ENCODE measurements at regions not wholly inside any gene's neighbourhood (a gene's known extent, or its start where the extent isn't known, plus 50 kb on each side); places are given as distances from the start of the nearest gene placed in this dataset.

GRCh38 chr22:22111983-22112382 is 129.4 kb upstream of the TOP3B start:
- Histone ChIP-seq H3K4me2 (ENCODE audit: low read length) (no peak overlapping the region), H3K79me2 (replicated peaks; ENCODE audit: insufficient read depth, low read length) (no peaks in the 10 kb centered on the region), H2AFZ (ENCODE audit: low read depth, low read length) (no peak overlapping the region), H3K9me3 (ENCODE audit: low read length) (no peaks in the 10 kb centered on the region), H3K36me3 (ENCODE audit: insufficient read depth, low read length) (no peaks in the 10 kb centered on the region), H3K4me3 (ENCODE audit: low read length) (no peak overlapping the region), H3K27me3 (ENCODE audit: insufficient read depth, low read depth, low read length) (no peaks in the 10 kb centered on the region), H4K20me1 (ENCODE audit: insufficient read depth) (no peaks in the 10 kb centered on the region), H3K9ac (ENCODE audit: low read length) (no peak overlapping the region), H3K9me2 (ENCODE audit: insufficient read depth, low read length) (no peaks in the 10 kb centered on the region), H3K27ac (ENCODE audit: low read length) (no peak overlapping the region), H3F3A (ENCODE audit: insufficient read depth, low read length, poor library complexity, severe bottlenecking) (no peaks in the 10 kb centered on the region)
- TF ChIP-seq REST (IDR thresholded peaks at IDR 0.05; ENCODE audit: borderline replicate concordance) (no peak), RAD21 (conservative IDR thresholded peaks at IDR 0.05) (no peak), EZH2 (IDR thresholded peaks at IDR 0.05; ENCODE audit: borderline replicate concordance, insufficient read depth, low read length, poor library complexity, severe bottlenecking) (no peak), CTCF (IDR thresholded peaks at IDR 0.05; ENCODE audit: poor library complexity, severe bottlenecking) (no peak), EP300 (conservative IDR thresholded peaks at IDR 0.05; ENCODE audit: poor library complexity, severe bottlenecking) (no peak), MXI1 (conservative IDR thresholded peaks at IDR 0.05; ENCODE audit: poor library complexity, severe bottlenecking) (no peak), SMC3 (conservative IDR thresholded peaks at IDR 0.05; ENCODE audit: poor library complexity) (no peak), POLR2AphosphoS5 (IDR thresholded peaks at IDR 0.05) (no peak), TAF1 (IDR thresholded peaks at IDR 0.05; ENCODE audit: low read depth) (no peak)

- TF ChIP-seq MXI1 (conservative IDR thresholded peaks at IDR 0.05; ENCODE audit: poor library complexity, severe bottlenecking) (no peak), EP300 (conservative IDR thresholded peaks at IDR 0.05; ENCODE audit: poor library complexity, severe bottlenecking) (no peak), POLR2AphosphoS5 (IDR thresholded peaks at IDR 0.05) (no peak), TAF1 (IDR thresholded peaks at IDR 0.05; ENCODE audit: low read depth) (no peak), RAD21 (conservative IDR thresholded peaks at IDR 0.05) (no peak), SMC3 (conservative IDR thresholded peaks at IDR 0.05; ENCODE audit: poor library complexity) (no peak), REST (IDR thresholded peaks at IDR 0.05; ENCODE audit: borderline replicate concordance) (no peak), EZH2 (IDR thresholded peaks at IDR 0.05; ENCODE audit: borderline replicate concordance, insufficient read depth, low read length, poor library complexity, severe bottlenecking) (no peak), CTCF (IDR thresholded peaks at IDR 0.05; ENCODE audit: poor library complexity, severe bottlenecking) (no peak)
- Histone ChIP-seq H3K9ac (ENCODE audit: low read length) (no peak overlapping the region), H2AFZ (ENCODE audit: low read depth, low read length) (no peak overlapping the region), H3F3A (ENCODE audit: insufficient read depth, low read length, poor library complexity, severe bottlenecking) (no peaks in the 10 kb centered on the region), H3K9me2 (ENCODE audit: insufficient read depth, low read length) (no peaks in the 10 kb centered on the region), H3K4me3 (ENCODE audit: low read length) (no peak overlapping the region), H4K20me1 (ENCODE audit: insufficient read depth) (no peaks in the 10 kb centered on the region), H3K9me3 (ENCODE audit: low read length) (no peaks in the 10 kb centered on the region), H3K27ac (ENCODE audit: low read length) (no peak overlapping the region), H3K36me3 (ENCODE audit: insufficient read depth, low read length) (no peaks in the 10 kb centered on the region), H3K79me2 (replicated peaks; ENCODE audit: insufficient read depth, low read length) (no peaks in the 10 kb centered on the region), H3K4me2 (ENCODE audit: low read length) (no peak overlapping the region), H3K27me3 (ENCODE audit: insufficient read depth, low read depth, low read length) (no peaks in the 10 kb centered on the region)
Measured at GRCh38 chr22:22111267-22111751, 128.7 kb upstream of the TOP3B start.
